Ishikawa (cell line): ENCODE measurements at regions not wholly inside any gene's neighbourhood (a gene's known extent, or its start where the extent isn't known, plus 50 kb on each side); places are given as distances from the start of the nearest gene placed in this dataset.

Source experiments
- CEBPB ChIP-seq: IDR thresholded peaks from 2 replicates; pipeline ENCODE4 v1.6.1; 2012
- CREB1 ChIP-seq: IDR thresholded peaks from 2 replicates; pipeline ENCODE4 v1.6.1; 2012; ENCODE audit warnings: low read depth
- EGR1 ChIP-seq: IDR thresholded peaks from 2 replicates; pipeline ENCODE4 v1.6.1; 2012
- EP300 ChIP-seq: IDR thresholded peaks from 2 replicates; pipeline ENCODE4 v1.6.1; 2012; ENCODE audit warnings: borderline replicate concordance
- FOXM1 ChIP-seq: IDR thresholded peaks from 2 replicates; pipeline ENCODE4 v1.6.1; 2012; ENCODE audit warnings: low read depth, borderline replicate concordance
- NFIC ChIP-seq: IDR thresholded peaks from 2 replicates; pipeline ENCODE4 v1.6.1; 2012
- RAD21 ChIP-seq: IDR thresholded peaks from 2 replicates; pipeline ENCODE4 v1.6.1; 2012; ENCODE audit warnings: low read depth
- REST ChIP-seq: IDR thresholded peaks from 2 replicates; pipeline ENCODE4 v1.6.1; 2012; ENCODE audit warnings: low read depth, mild to moderate bottlenecking
- TAF1 ChIP-seq: IDR thresholded peaks from 2 replicates; pipeline ENCODE4 v1.6.1; 2012; ENCODE audit warnings: low read depth, mild to moderate bottlenecking
- TCF12 ChIP-seq: IDR thresholded peaks from 2 replicates; pipeline ENCODE4 v1.6.1; 2012; ENCODE audit warnings: low read depth
- TEAD4 ChIP-seq: IDR thresholded peaks from 2 replicates; pipeline ENCODE4 v1.6.1; 2012
- USF1 ChIP-seq: IDR thresholded peaks from 2 replicates; pipeline ENCODE4 v1.6.1; 2012
- YY1 ChIP-seq: IDR thresholded peaks from 2 replicates; pipeline ENCODE4 v1.6.1; 2012; ENCODE audit warnings: low read depth
- ZBTB7A ChIP-seq: IDR thresholded peaks from 2 replicates; pipeline ENCODE4 v1.6.1; 2012; ENCODE audit warnings: low read depth
- TF ChIP-seq, protein P1 (sequence below): IDR thresholded peaks from 2 replicates; pipeline ENCODE4 v1.6.1; 2012

GRCh38 chr2:204019572-204020501, 83.3 kb downstream of the ICOS start:
- no peak for TF ChIP-seq FOXM1
- TF ChIP-seq REST, result no peak
- TF ChIP-seq RAD21, result no peak

DNA sequence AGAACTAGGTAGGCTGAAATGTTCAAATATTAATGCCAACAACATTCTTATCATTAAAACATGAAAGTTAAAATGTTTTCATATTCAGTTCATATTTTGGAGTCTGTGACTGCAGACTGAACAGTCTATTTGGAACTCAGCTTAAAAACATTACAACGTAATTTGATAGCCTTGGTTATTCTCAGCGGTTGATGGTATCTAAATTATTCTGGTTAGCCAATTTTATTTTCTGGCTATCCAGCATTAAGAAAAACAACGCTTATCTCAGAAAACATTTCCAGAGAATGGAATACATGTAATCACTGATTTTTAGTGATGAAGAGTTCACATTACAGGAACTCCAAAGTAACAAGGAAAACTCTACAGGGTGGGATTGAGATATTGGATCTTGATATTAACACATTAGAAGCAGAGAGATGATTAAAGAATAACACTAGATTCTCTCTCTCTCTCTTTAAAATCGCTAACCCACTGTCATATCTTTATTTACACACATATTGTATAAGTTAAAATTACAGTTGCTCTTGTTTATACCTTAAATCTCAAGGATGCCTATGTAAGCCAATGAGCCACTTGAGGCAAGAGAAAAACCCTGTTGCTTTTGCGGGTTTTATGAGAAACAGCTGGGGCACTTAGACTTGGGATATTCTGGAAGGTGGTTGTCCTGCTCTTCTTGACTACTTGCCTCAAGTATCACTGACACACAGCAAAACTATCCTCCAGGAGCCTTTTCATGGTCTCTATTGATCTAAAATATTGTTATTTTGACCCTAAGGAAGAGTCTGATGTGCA, 84.9 kb downstream of the ICOS start:
- TF ChIP-seq YY1, result no peak
- TF ChIP-seq USF1, result no peak
- TF ChIP-seq TEAD4, result no peak
- no peak for TF ChIP-seq EGR1
- TF ChIP-seq RAD21, result no peak
- TF ChIP-seq NFIC, result no peak
- no peak for TF ChIP-seq REST
- TF ChIP-seq TAF1, result no peak
- TF ChIP-seq, protein P1, sequence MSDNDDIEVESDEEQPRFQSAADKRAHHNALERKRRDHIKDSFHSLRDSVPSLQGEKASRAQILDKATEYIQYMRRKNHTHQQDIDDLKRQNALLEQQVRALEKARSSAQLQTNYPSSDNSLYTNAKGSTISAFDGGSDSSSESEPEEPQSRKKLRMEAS, result no peak
- no peak for TF ChIP-seq CEBPB
- TF ChIP-seq ZBTB7A, result no peak
- TF ChIP-seq FOXM1, result no peak
- no peak for TF ChIP-seq CREB1
- TF ChIP-seq EP300, result no peak
- no peak for TF ChIP-seq TCF12

- TF ChIP-seq, protein P1, result no peak
- TF ChIP-seq USF1 (no peak), FOXM1 (no peak), RAD21 (no peak), YY1 (no peak), NFIC (no peak), REST (no peak), EP300 (no peak), TAF1 (no peak), TEAD4 (no peak), TCF12 (no peak), EGR1 (no peak), CREB1 (no peak)
Measured at GRCh38 chr2:204022550-204022949, 86.0 kb downstream of the ICOS start.

- TF ChIP-seq USF1, result no peak
- TF ChIP-seq NFIC, result no peak
- TF ChIP-seq RAD21, result no peak
- TF ChIP-seq ZBTB7A, result no peak
- TF ChIP-seq CREB1, result no peak
- TF ChIP-seq REST, result no peak
- TF ChIP-seq YY1, result no peak
- TF ChIP-seq EP300, result no peak
- TF ChIP-seq, protein P1, result no peak
Measured at GRCh38 chr2:204023088-204023487, 86.5 kb downstream of the ICOS start.
